GM23248 (cell line): ENCODE measurements at regions not wholly inside any gene's neighbourhood (a gene's known extent, or its start where the extent isn't known, plus 50 kb on each side); places are given as distances from the start of the nearest gene placed in this dataset.

Experiments
- DNase-seq: peaks from one replicate; pipeline ENCODE4 v3.0.0-alpha.2; 2015
- H2AFZ ChIP-seq: fragments of 200-600 bp; sonication (generic); 2 replicates; pipeline ENCODE4 v1.6.1; 2016; ENCODE audit warnings: antibody characterized with exemption
- H3F3A ChIP-seq: fragments of 200-600 bp; sonication (generic); 2 replicates; pipeline ENCODE4 v1.6.1; 2016; ENCODE audit warnings: mild to moderate bottlenecking, antibody characterized with exemption, mixed run types; ENCODE audit not compliant: insufficient read depth
- H3K27ac ChIP-seq: fragments of 200-600 bp; sonication (generic); 2 replicates; pipeline ENCODE4 v1.5.1; 2016; ENCODE audit warnings: mild to moderate bottlenecking
- H3K27me3 ChIP-seq: fragments of 200-600 bp; sonication (generic); replicated peaks from 2 replicates; pipeline ENCODE4 v1.6.1; 2016; ENCODE audit warnings: mild to moderate bottlenecking; ENCODE audit not compliant: insufficient read depth
- H3K36me3 ChIP-seq: fragments of 200-600 bp; sonication (generic); 2 replicates; pipeline ENCODE4 v1.6.1; 2016; ENCODE audit warnings: low read depth, mild to moderate bottlenecking
- H3K4me1 ChIP-seq: fragments of 200-600 bp; sonication (generic); 2 replicates; pipeline ENCODE4 v1.6.1; 2016; ENCODE audit warnings: mild to moderate bottlenecking; ENCODE audit not compliant: insufficient read depth
- H3K4me2 ChIP-seq: fragments of 200-600 bp; sonication (generic); one replicate; pipeline ENCODE4 v1.6.1; 2016; ENCODE audit warnings: mild to moderate bottlenecking; ENCODE audit not compliant: unreplicated experiment
- H3K4me3 ChIP-seq: fragments of 200-600 bp; sonication (generic); 2 replicates; pipeline ENCODE4 v1.5.1; 2016; ENCODE audit warnings: mild to moderate bottlenecking
- H3K79me2 ChIP-seq: fragments of 200-600 bp; sonication (generic); 2 replicates; pipeline ENCODE4 v1.6.1; 2016; ENCODE audit warnings: mild to moderate bottlenecking; ENCODE audit not compliant: insufficient read depth
- H3K9ac ChIP-seq: fragments of 200-600 bp; sonication (generic); 2 replicates; pipeline ENCODE4 v1.6.1; 2016; ENCODE audit warnings: mild to moderate bottlenecking
- H3K9me2 ChIP-seq: fragments of 200-600 bp; sonication (generic); 2 replicates; pipeline ENCODE4 v1.6.1; 2016; ENCODE audit warnings: mixed run types, mild to moderate bottlenecking, moderate library complexity; ENCODE audit not compliant: insufficient read depth
- H3K9me3 ChIP-seq: fragments of 200-600 bp; sonication (generic); one replicate; pipeline ENCODE4 v1.6.1; 2017; ENCODE audit warnings: low read depth
- H4K20me1 ChIP-seq: fragments of 200-600 bp; sonication (generic); 2 replicates; pipeline ENCODE4 v1.6.0; 2016; ENCODE audit not compliant: insufficient read depth
- EZH2 ChIP-seq: fragments of 200-600 bp; sonication (generic); IDR thresholded peaks from 2 replicates; pipeline ENCODE4 v1.6.1; 2018; ENCODE audit warnings: antibody characterized with exemption, mild to moderate bottlenecking; ENCODE audit not compliant: insufficient read depth, poor library complexity, severe bottlenecking
- EZH2phosphoT487 ChIP-seq: fragments of 200-600 bp; sonication (generic); IDR thresholded peaks from 2 replicates; pipeline ENCODE4 v1.6.1; 2018; ENCODE audit warnings: antibody characterized with exemption, moderate library complexity, mild to moderate bottlenecking, low read depth; ENCODE audit not compliant: insufficient read depth
- WGBS, 2 experiments: methylation state at CpG; one replicate each; pipeline ENCODE4 v1.1.6; 2015 to 2017; ENCODE audit warnings: low lambda C conversion rate in 2 of 2, low coverage in 1 of 2; ENCODE audit errors: missing lambda C conversion rate in 2 of 2; 5-methylcytosine and 5-hydroxymethylcytosine counted together
- in situ Hi-C: fragments of 300-500 bp; cut with MboI; formaldehyde crosslinking; loops from 2 replicates; pipeline ENCODE4 v1.15.0; 2020

- 74 to 77% methylated on average over 3 of the region's 3 CpGs for WGBS, 2 experiments
- no peaks in the 10 kb centered on the region for H3K27me3 ChIP-seq
- TF ChIP-seq EZH2phosphoT487, result no peak
- TF ChIP-seq EZH2, result no peak
Observed at GRCh38 chr6:138008791-138009190, 98.4 kb downstream of the PERP start.

GRCh38 chr6:138011413-138011812 is 95.8 kb downstream of the PERP start:
- no peaks in the 10 kb centered on the region for H3K9me3 ChIP-seq
- TF ChIP-seq EZH2phosphoT487, result no peak
- TF ChIP-seq EZH2, result no peak
- no peaks in the 10 kb centered on the region for H3K9me2 ChIP-seq
- H3K36me3 ChIP-seq, result no peaks in the 10 kb centered on the region
- no peak overlapping the region for H3K4me3 ChIP-seq
- H3K79me2 ChIP-seq, result no peaks in the 10 kb centered on the region
- peaks cover 10% of the 10 kb centered on the region; the same call in 1 of the 2 replicates for H3K27me3 ChIP-seq
- H3K9ac ChIP-seq, result no peak overlapping the region
- no peaks in the 10 kb centered on the region for H3F3A ChIP-seq
- 62 to 67% methylated on average over 1 of the region's 1 CpG for WGBS, 2 experiments
- DNase-seq, result no peak
- H4K20me1 ChIP-seq, result no peaks in the 10 kb centered on the region
- H3K4me2 ChIP-seq, result no peak overlapping the region
- H3K4me1 ChIP-seq, result no peaks in the 10 kb centered on the region
- no peak overlapping the region for H3K27ac ChIP-seq
- in situ Hi-C loops, result no loop called here
- H2AFZ ChIP-seq, result no peak overlapping the region

More at GRCh38 chr6:138008791-138009190, 98.4 kb downstream of the PERP start:
- Histone ChIP-seq H3K9me2 (no peaks in the 10 kb centered on the region), H3K4me3 (no peak overlapping the region), H3K27ac (no peak overlapping the region), H3K4me1 (no peaks in the 10 kb centered on the region), H2AFZ (no peak overlapping the region), H4K20me1 (no peaks in the 10 kb centered on the region), H3K79me2 (no peaks in the 10 kb centered on the region), H3K4me2 (no peak overlapping the region), H3K9me3 (no peaks in the 10 kb centered on the region), H3K9ac (no peak overlapping the region), H3K36me3 (no peaks in the 10 kb centered on the region), H3F3A (no peaks in the 10 kb centered on the region)
- DNase-seq, result no peak
- in situ Hi-C loops, result no loop called here

- Histone ChIP-seq H3K4me1 (no peaks in the 10 kb centered on the region), H3K9me3 (no peaks in the 10 kb centered on the region), H3K79me2 (no peaks in the 10 kb centered on the region), H4K20me1 (no peaks in the 10 kb centered on the region), H3K9me2 (no peaks in the 10 kb centered on the region), H3K27me3 (peaks cover 14% of the 10 kb centered on the region; the same call in 1 of the 2 replicates), H3F3A (no peaks in the 10 kb centered on the region), H3K4me2 (no peak overlapping the region), H3K27ac (no peak overlapping the region), H3K9ac (no peak overlapping the region), H2AFZ (no peak overlapping the region), H3K36me3 (no peaks in the 10 kb centered on the region), H3K4me3 (no peak overlapping the region)
- in situ Hi-C loops, result no loop called here
- TF ChIP-seq EZH2phosphoT487 (no peak), EZH2 (no peak)
- DNase-seq, result no peak
- 90 to 100% methylated on average over 1 of the region's 1 CpG for WGBS, 2 experiments
Observed at GRCh38 chr6:138012682-138013081, 94.5 kb downstream of the PERP start.

GRCh38 chr6:138013959-138014358 is 93.3 kb downstream of the PERP start:
- TF ChIP-seq EZH2phosphoT487 (no peak), EZH2 (no peak)
- Histone ChIP-seq H3K4me3 (no peak overlapping the region), H2AFZ (no peak overlapping the region), H3K27ac (no peak overlapping the region), H3K36me3 (no peaks in the 10 kb centered on the region), H3K79me2 (no peaks in the 10 kb centered on the region), H3K27me3 (peaks cover 14% of the 10 kb centered on the region; the same call in 1 of the 2 replicates), H3K4me2 (no peak overlapping the region), H3F3A (no peaks in the 10 kb centered on the region), H3K9me3 (no peaks in the 10 kb centered on the region), H3K9me2 (no peaks in the 10 kb centered on the region), H3K4me1 (no peaks in the 10 kb centered on the region), H3K9ac (no peak overlapping the region), H4K20me1 (no peaks in the 10 kb centered on the region)
- in situ Hi-C loops, result no loop called here
- WGBS, 2 experiments, result 0% methylated on average over 1 of the region's 1 CpG
- no peak for DNase-seq

- DNase-seq, result no peak
- TF ChIP-seq EZH2, result no peak
- no peak for TF ChIP-seq EZH2phosphoT487
- in situ Hi-C loops, result no loop called here
Observed at GRCh38 chr6:138017166-138017757, 90.0 kb downstream of the PERP start.

More at GRCh38 chr6:138017166-138017757, 90.0 kb downstream of the PERP start:
- H3K9me2 ChIP-seq, result no peaks in the 10 kb centered on the region
- peaks cover 20% of the 10 kb centered on the region; the same call in 1 of the 2 replicates for H3K27me3 ChIP-seq
- no peaks in the 10 kb centered on the region for H3K9me3 ChIP-seq
- no peak overlapping the region for H3K4me3 ChIP-seq
- H3K27ac ChIP-seq, result no peak overlapping the region
- H3F3A ChIP-seq, result no peaks in the 10 kb centered on the region
- H3K4me2 ChIP-seq, result no peak overlapping the region
- H3K79me2 ChIP-seq, result no peaks in the 10 kb centered on the region
- no peaks in the 10 kb centered on the region for H4K20me1 ChIP-seq
- H3K4me1 ChIP-seq, result no peaks in the 10 kb centered on the region
- no peak overlapping the region for H2AFZ ChIP-seq
- no peak overlapping the region for H3K9ac ChIP-seq
- no peaks in the 10 kb centered on the region for H3K36me3 ChIP-seq
